ENCODE measurements at regions not wholly inside any gene's neighbourhood (a gene's known extent, or its start where the extent isn't known, plus 50 kb on each side); places are given as distances from the start of the nearest gene placed in this dataset.
A peak's percentile ranks its signal among the peaks of the same experiment; 100 is the strongest.

- TF ChIP-seq, protein P1, sequence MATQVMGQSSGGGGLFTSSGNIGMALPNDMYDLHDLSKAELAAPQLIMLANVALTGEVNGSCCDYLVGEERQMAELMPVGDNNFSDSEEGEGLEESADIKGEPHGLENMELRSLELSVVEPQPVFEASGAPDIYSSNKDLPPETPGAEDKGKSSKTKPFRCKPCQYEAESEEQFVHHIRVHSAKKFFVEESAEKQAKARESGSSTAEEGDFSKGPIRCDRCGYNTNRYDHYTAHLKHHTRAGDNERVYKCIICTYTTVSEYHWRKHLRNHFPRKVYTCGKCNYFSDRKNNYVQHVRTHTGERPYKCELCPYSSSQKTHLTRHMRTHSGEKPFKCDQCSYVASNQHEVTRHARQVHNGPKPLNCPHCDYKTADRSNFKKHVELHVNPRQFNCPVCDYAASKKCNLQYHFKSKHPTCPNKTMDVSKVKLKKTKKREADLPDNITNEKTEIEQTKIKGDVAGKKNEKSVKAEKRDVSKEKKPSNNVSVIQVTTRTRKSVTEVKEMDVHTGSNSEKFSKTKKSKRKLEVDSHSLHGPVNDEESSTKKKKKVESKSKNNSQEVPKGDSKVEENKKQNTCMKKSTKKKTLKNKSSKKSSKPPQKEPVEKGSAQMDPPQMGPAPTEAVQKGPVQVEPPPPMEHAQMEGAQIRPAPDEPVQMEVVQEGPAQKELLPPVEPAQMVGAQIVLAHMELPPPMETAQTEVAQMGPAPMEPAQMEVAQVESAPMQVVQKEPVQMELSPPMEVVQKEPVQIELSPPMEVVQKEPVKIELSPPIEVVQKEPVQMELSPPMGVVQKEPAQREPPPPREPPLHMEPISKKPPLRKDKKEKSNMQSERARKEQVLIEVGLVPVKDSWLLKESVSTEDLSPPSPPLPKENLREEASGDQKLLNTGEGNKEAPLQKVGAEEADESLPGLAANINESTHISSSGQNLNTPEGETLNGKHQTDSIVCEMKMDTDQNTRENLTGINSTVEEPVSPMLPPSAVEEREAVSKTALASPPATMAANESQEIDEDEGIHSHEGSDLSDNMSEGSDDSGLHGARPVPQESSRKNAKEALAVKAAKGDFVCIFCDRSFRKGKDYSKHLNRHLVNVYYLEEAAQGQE (IDR thresholded peaks at IDR 0.05; ENCODE audit: low read depth, low read length): no peak
Measured at GRCh38 chr12:45637242-45637641, 92.3 kb upstream of the ARID2 start (continued).

DNA sequence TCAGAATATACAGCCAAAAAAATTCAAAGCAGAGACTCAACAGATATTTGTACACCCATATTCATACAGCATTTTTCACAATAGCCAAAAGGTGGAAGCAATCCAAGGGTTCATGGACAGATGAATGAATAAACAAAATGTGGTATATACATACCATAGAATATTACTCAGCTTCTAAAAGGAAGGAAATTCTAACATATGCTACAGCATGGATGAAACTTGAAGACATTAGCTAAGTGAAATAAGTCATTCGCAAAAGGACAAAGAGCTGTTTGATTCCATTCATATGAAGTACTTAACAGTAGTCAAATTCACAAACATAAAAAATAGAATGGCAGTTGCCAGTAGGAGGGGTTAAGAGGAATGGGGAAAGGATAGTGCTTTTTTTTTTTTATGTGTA is 91.8 kb upstream of the ARID2 start:
- no peaks in the 10 kb centered on the region for H3K36me3 ChIP-seq (replicated peaks in 1 of 2; ENCODE audit: control insufficient read depth in 1 of 2, insufficient read depth in 2 of 2, low read length in 1 of 2)
- no peak overlapping the region for H3K4me3 ChIP-seq (ENCODE audit: low read depth in 2 of 2, low read length in 1 of 2)
- WGBS (ENCODE audit: low lambda C conversion rate): 84% methylated on average over 1 of the region's 1 CpG
- no peaks in the 10 kb centered on the region for H3K79me2 ChIP-seq (ENCODE audit: insufficient read depth)
- H3K27me3 ChIP-seq (ENCODE audit: insufficient read depth): no peaks in the 10 kb centered on the region; the same call in 1 of the 2 replicates
- POLR2A ChIA-PET: no interaction called here
- no peak overlapping the region; the same call in 1 of the 2 replicates for H2AFZ ChIP-seq (ENCODE audit: low read depth)
- peak; percentile 33 for TF ChIP-seq TCF12 (IDR thresholded peaks at IDR 0.05)
- TF ChIP-seq EP300 (IDR thresholded peaks at IDR 0.05; ENCODE audit: borderline replicate concordance in 1 of 2, low read depth in 1 of 2, low read length in 1 of 2): no peak
- H3K4me1 ChIP-seq (ENCODE audit: control insufficient read depth in 1 of 2, insufficient read depth in 2 of 2, low read depth in 1 of 2, low read length in 1 of 2): no peaks in the 10 kb centered on the region; a peak in 1 of 4 replicates
- no peaks in the 10 kb centered on the region for H3K9me2 ChIP-seq
- H3K9me3 ChIP-seq: no peaks in the 10 kb centered on the region
- H4K20me1 ChIP-seq (ENCODE audit: insufficient read depth): no peaks in the 10 kb centered on the region
- no peak overlapping the region for H3K27ac ChIP-seq (ENCODE audit: low read depth in 2 of 2, low read length in 1 of 2)
- CTCF ChIA-PET: no interaction called here
- no peak for DNase-seq
- H3F3A ChIP-seq (replicated peaks; ENCODE audit: insufficient read depth): no peaks in the 10 kb centered on the region
- H3K9ac ChIP-seq: no peak overlapping the region
- no peak overlapping the region; the same call in 1 of the 2 replicates for H3K4me2 ChIP-seq

- Histone ChIP-seq H3K4me3 (ENCODE audit: low read depth in 2 of 2, low read length in 1 of 2) (no peak overlapping the region), H3K9me3 (no peaks in the 10 kb centered on the region), H3K9ac (no peak overlapping the region), H3K4me1 (ENCODE audit: control insufficient read depth in 1 of 2, insufficient read depth in 2 of 2, low read depth in 1 of 2, low read length in 1 of 2) (no peaks in the 10 kb centered on the region; a peak in 1 of 4 replicates), H3K9me2 (no peaks in the 10 kb centered on the region), H3K4me2 (no peak overlapping the region), H3K27me3 (ENCODE audit: insufficient read depth) (no peaks in the 10 kb centered on the region), H3K27ac (ENCODE audit: low read depth in 2 of 2, low read length in 1 of 2) (no peak overlapping the region), H3F3A (replicated peaks; ENCODE audit: insufficient read depth) (no peaks in the 10 kb centered on the region), H4K20me1 (ENCODE audit: insufficient read depth) (no peaks in the 10 kb centered on the region), H3K36me3 (replicated peaks in 1 of 2; ENCODE audit: control insufficient read depth in 1 of 2, insufficient read depth in 2 of 2, low read length in 1 of 2) (no peaks in the 10 kb centered on the region), H3K79me2 (ENCODE audit: insufficient read depth) (no peaks in the 10 kb centered on the region), H2AFZ (ENCODE audit: low read depth) (no peak overlapping the region; the same call in 1 of the 2 replicates)
- no peak for DNase-seq
- CTCF ChIA-PET: no interaction called here
- WGBS (ENCODE audit: low lambda C conversion rate): 100% methylated on average over 1 of the region's 1 CpG
- POLR2A ChIA-PET: no interaction called here
- TF ChIP-seq NFIC (IDR thresholded peaks at IDR 0.05; ENCODE audit: borderline replicate concordance): no peak
Measured at GRCh38 chr12:45638386-45638785, 91.1 kb upstream of the ARID2 start.

GRCh38 chr12:45644541-45644940 is 85.0 kb upstream of the ARID2 start:
- TF ChIP-seq RFX5 (IDR thresholded peaks at IDR 0.05; ENCODE audit: low read length): no peak
- 0 out of 2 replicates have a peak, but pooled peaks have one; percentile 20 for TF ChIP-seq GABPA (IDR thresholded peaks at IDR 0.05; ENCODE audit: low read depth)
- 0 out of 2 replicates have a peak overlapping the region, but pooled peaks have one; percentile 58 for H2AFZ ChIP-seq (ENCODE audit: low read depth)
- H3K9ac ChIP-seq: no peak overlapping the region
- no peak overlapping the region for H3K4me2 ChIP-seq
- no peaks in the 10 kb centered on the region for H3K36me3 ChIP-seq (replicated peaks in 1 of 2; ENCODE audit: control insufficient read depth in 1 of 2, insufficient read depth in 2 of 2, low read length in 1 of 2)
- H3K79me2 ChIP-seq (ENCODE audit: insufficient read depth): no peaks in the 10 kb centered on the region
- H4K20me1 ChIP-seq (ENCODE audit: insufficient read depth): no peaks in the 10 kb centered on the region
- no peak overlapping the region for H3K27ac ChIP-seq (ENCODE audit: low read depth in 2 of 2, low read length in 1 of 2)
- ChIA-PET POLR2A (no interaction called here), CTCF (interaction anchor here (1.4 kb wide), 1 partner anchor 101 kb away, joined by 3 read pairs; no protein-coding TSS in a partner anchor)
- H3K9me3 ChIP-seq: no peaks in the 10 kb centered on the region
- DNase-seq: no peak
- 47% methylated on average over 1 of the region's 1 CpG for WGBS (ENCODE audit: low lambda C conversion rate)
- no peaks in the 10 kb centered on the region for H3K9me2 ChIP-seq
- H3K4me3 ChIP-seq (ENCODE audit: low read depth in 2 of 2, low read length in 1 of 2): no peak overlapping the region
- no peaks in the 10 kb centered on the region for H3K27me3 ChIP-seq (ENCODE audit: insufficient read depth)
- peaks cover 0 to 6% of the 10 kb centered on the region in 2 experiments; a peak in 1 of 4 replicates for H3K4me1 ChIP-seq (ENCODE audit: control insufficient read depth in 1 of 2, insufficient read depth in 2 of 2, low read depth in 1 of 2, low read length in 1 of 2)
- H3F3A ChIP-seq (replicated peaks; ENCODE audit: insufficient read depth): no peaks in the 10 kb centered on the region

All from SK-N-SH (cell line).